GM12892 (cell line): ENCODE measurements at regions not wholly inside any gene's neighbourhood (a gene's known extent, or its start where the extent isn't known, plus 50 kb on each side); places are given as distances from the start of the nearest gene placed in this dataset.

Experiments
- POLR2A ChIP-seq: IDR thresholded peaks from 2 replicates; pipeline ENCODE4 v1.6.1; 2011; ENCODE audit warnings: low read depth, low read length, control low read depth
- POLR2AphosphoS5 ChIP-seq: IDR thresholded peaks from 2 replicates; pipeline ENCODE4 v1.6.1; 2011; ENCODE audit warnings: low read depth, low read length, control low read depth
- TAF1 ChIP-seq: IDR thresholded peaks from 2 replicates; pipeline ENCODE4 v1.6.1; 2011; ENCODE audit warnings: low read depth, mild to moderate bottlenecking, control low read depth, low read length, borderline replicate concordance

GRCh38 chr5:4630031-4630430, 510.1 kb upstream of the ADAMTS16 start:
- TF ChIP-seq POLR2AphosphoS5 (no peak), TAF1 (no peak), POLR2A (no peak)
